ENCODE measurements at regions not wholly inside any gene's neighbourhood (a gene's known extent, or its start where the extent isn't known, plus 50 kb on each side); places are given as distances from the start of the nearest gene placed in this dataset.

DNA sequence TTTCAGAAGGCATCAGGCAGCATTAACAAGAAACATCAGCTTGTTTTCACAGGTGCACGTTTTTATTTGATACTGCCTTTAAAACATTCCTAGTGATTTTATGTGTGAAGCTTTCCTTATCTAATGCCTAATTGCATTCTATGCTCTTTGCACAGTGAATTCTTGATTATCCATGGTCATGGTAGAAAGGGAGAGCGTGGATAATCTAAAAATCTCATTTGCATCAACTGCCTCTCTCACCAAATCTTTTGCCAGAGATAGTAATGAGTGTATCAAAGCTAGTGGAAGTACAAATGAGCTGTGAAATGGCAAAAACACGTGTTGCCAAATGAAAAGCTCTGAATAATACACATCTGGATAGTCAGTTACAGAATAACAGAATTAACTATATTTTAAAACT, 170.5 kb downstream of the NAA11 start:
- H3K4me3 Mint-ChIP-seq (ENCODE audit: low read depth) = no peak overlapping the region

DNA sequence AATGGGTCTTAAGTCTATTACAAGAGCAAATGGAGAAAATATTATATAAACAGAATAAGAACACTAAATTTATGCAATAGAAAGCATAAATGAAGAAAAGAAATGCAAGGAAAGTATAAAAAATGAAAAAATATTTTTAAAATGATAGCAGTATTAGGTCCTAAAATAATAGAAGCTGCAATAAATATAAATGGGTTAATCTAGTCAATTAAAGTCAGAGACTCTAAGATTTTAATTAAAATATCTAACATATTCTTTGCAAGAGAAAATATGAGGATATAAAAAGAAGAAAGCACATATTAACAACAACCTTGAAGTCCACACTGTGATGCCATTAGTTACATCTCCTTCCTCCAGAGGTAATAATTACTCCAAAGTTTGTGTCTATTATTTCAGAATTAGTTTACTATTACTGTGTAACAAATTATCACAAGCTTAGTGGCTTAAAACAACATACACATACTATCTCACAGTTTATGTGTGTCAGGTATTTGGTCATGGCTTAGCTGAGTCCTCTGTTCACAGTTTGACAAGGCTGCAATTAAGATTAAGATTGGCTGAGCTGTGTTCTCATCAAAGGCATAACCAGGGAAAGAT, 174.9 kb downstream of the NAA11 start:
- H3K27me3 Mint-ChIP-seq = no peaks in the 10 kb centered on the region

More for the DNA sequence above, 170.5 kb downstream of the NAA11 start:
- TF ChIP-seq, protein P1, sequence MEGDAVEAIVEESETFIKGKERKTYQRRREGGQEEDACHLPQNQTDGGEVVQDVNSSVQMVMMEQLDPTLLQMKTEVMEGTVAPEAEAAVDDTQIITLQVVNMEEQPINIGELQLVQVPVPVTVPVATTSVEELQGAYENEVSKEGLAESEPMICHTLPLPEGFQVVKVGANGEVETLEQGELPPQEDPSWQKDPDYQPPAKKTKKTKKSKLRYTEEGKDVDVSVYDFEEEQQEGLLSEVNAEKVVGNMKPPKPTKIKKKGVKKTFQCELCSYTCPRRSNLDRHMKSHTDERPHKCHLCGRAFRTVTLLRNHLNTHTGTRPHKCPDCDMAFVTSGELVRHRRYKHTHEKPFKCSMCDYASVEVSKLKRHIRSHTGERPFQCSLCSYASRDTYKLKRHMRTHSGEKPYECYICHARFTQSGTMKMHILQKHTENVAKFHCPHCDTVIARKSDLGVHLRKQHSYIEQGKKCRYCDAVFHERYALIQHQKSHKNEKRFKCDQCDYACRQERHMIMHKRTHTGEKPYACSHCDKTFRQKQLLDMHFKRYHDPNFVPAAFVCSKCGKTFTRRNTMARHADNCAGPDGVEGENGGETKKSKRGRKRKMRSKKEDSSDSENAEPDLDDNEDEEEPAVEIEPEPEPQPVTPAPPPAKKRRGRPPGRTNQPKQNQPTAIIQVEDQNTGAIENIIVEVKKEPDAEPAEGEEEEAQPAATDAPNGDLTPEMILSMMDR (IDR thresholded peaks at IDR 0.05; ENCODE audit: unreplicated experiment) = no peak
- no peaks in the 10 kb centered on the region for H3K27me3 Mint-ChIP-seq
- no peaks in the 10 kb centered on the region for H3K36me3 Mint-ChIP-seq (ENCODE audit: insufficient read depth)
- H3K27ac Mint-ChIP-seq = no peak overlapping the region
- H3K4me1 Mint-ChIP-seq (ENCODE audit: low read depth) = no peaks in the 10 kb centered on the region
- H3K9me3 Mint-ChIP-seq (ENCODE audit: low read depth) = no peaks in the 10 kb centered on the region
- DNase-seq (ENCODE audit: low spot score, unreplicated experiment) = no peak

DNA sequence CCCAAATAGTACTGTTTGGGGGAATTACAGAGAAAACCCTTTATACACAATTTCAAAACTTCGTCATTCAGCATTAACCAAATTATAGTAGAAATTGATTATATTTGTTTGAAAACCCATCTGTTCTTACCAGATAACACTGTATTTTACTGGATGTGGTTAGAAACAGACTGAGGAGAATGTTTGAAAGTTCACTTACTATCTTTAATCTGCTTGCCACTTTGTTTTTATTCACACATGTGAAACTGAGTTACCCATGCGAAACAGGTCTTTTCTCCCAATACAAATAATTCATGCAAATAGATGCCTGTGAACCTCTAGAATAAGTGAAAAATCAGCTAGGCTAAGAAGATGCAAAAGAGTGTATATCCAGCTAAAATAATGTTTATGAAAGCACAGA, 177.5 kb downstream of the NAA11 start:
- no peak overlapping the region for H3K27ac Mint-ChIP-seq
- no peaks in the 10 kb centered on the region for H3K27me3 Mint-ChIP-seq
- H3K36me3 Mint-ChIP-seq (ENCODE audit: insufficient read depth) = no peaks in the 10 kb centered on the region
- H3K4me1 Mint-ChIP-seq (ENCODE audit: low read depth) = no peaks in the 10 kb centered on the region
- H3K9me3 Mint-ChIP-seq (ENCODE audit: low read depth) = peaks cover 5% of the 10 kb centered on the region
- no peak overlapping the region for H3K4me3 Mint-ChIP-seq (ENCODE audit: low read depth)
- TF ChIP-seq, protein P1 (IDR thresholded peaks at IDR 0.05; ENCODE audit: unreplicated experiment) = no peak
- DNase-seq (ENCODE audit: low spot score, unreplicated experiment) = no peak

More for the DNA sequence above, 174.9 kb downstream of the NAA11 start:
- Mint-ChIP-seq H3K4me1 (ENCODE audit: low read depth) (no peaks in the 10 kb centered on the region), H3K4me3 (ENCODE audit: low read depth) (no peak overlapping the region), H3K36me3 (ENCODE audit: insufficient read depth) (no peaks in the 10 kb centered on the region), H3K9me3 (ENCODE audit: low read depth) (no peaks in the 10 kb centered on the region), H3K27ac (no peak overlapping the region)
- no peak for DNase-seq (ENCODE audit: low spot score, unreplicated experiment)
- TF ChIP-seq, protein P1 (IDR thresholded peaks at IDR 0.05; ENCODE audit: unreplicated experiment) = no peak

DNA sequence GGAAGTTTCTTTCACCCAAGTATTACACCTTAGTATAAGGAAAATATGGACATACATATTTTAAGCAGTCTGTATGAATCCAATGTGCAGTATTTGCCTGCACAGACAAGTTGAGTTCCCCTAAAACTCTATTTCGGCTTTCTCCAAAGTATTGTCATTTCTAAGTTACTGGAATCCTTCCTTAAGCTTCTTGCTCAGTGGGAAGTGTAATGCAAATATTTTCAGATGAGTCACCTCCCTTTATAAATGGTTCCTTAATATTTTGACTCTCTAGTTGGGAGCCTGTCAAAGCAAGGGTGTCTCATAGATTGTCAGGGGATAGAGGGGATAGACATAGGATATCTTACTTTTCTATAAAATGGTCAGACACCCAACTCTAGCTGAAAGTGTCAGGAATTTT, 178.6 kb downstream of the NAA11 start:
- TF ChIP-seq, protein P1 (IDR thresholded peaks at IDR 0.05; ENCODE audit: unreplicated experiment) = no peak
- peaks cover 9% of the 10 kb centered on the region for H3K9me3 Mint-ChIP-seq (ENCODE audit: low read depth)
- H3K4me1 Mint-ChIP-seq (ENCODE audit: low read depth) = no peaks in the 10 kb centered on the region
- H3K27ac Mint-ChIP-seq = no peak overlapping the region
- no peaks in the 10 kb centered on the region for H3K36me3 Mint-ChIP-seq (ENCODE audit: insufficient read depth)
- DNase-seq (ENCODE audit: low spot score, unreplicated experiment) = no peak
- H3K4me3 Mint-ChIP-seq (ENCODE audit: low read depth) = no peak overlapping the region
- H3K27me3 Mint-ChIP-seq = no peaks in the 10 kb centered on the region

DNA sequence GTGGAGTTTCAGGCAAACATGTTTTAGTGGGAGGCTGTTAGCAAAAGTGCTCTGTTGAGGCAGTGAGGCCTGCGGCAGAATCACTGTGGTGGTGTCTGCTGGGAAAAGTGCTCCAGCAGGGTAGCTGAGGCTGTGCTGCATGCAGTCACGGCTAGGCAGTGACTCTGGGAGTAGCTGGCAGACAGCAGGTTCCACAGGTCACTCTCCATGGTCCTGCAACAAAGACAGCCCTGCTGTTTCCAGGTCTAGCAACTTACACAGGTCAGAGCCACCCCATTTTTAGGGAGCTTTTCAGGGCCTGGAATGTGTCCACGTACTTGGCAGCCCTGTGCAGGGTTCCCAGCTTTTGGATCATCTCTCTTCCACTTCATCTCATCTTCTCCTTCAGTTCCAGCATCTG, 184.3 kb downstream of the NAA11 start:
- TF ChIP-seq, protein P1 (IDR thresholded peaks at IDR 0.05; ENCODE audit: unreplicated experiment) = no peak
- H3K27ac Mint-ChIP-seq = no peak overlapping the region
- peak; percentile 54 for DNase-seq (ENCODE audit: low spot score, unreplicated experiment)
- H3K4me3 Mint-ChIP-seq (ENCODE audit: low read depth) = no peak overlapping the region
- no peaks in the 10 kb centered on the region for H3K4me1 Mint-ChIP-seq (ENCODE audit: low read depth)
- peaks cover 9% of the 10 kb centered on the region for H3K9me3 Mint-ChIP-seq (ENCODE audit: low read depth)
- no peaks in the 10 kb centered on the region for H3K27me3 Mint-ChIP-seq
- H3K36me3 Mint-ChIP-seq (ENCODE audit: insufficient read depth) = no peaks in the 10 kb centered on the region

Data from progenitor cell of endocrine pancreas (in vitro differentiated cells).